Calu3 (cell line): ENCODE measurements at regions not wholly inside any gene's neighbourhood (a gene's known extent, or its start where the extent isn't known, plus 50 kb on each side); places are given as distances from the start of the nearest gene placed in this dataset.
A peak's percentile ranks its signal among the peaks of the same experiment; 100 is the strongest.
"Not testable (repeated sequence)": the region's sequence is repeated elsewhere in the genome, so short reads cannot be mapped to it uniquely, and the experiment has no call there.

Experiments
- BruUV-seq: library from RNA; stranded (reverse); fragments of 400-500 nt; replicated peaks from 2 replicates; lab custom pipeline; 2021; lab: Mats Ljungman, UMichigan
- CTCF ChIA-PET: fragments of 300-600 bp; sonication (Branson Sonifier 250); formaldehyde crosslinking; loops from one replicate; lab custom pipeline; 2022; ENCODE audit warnings: antibody characterized with exemption; lab: Charles Lee
- DNase-seq: peaks from one replicate; pipeline ENCODE4 v3.0.0; 2022
- H3K27ac Mint-ChIP-seq: one replicate; pipeline ENCODE4 v1.8.0; 2022; ENCODE audit warnings: mixed read lengths; ENCODE audit not compliant: unreplicated experiment
- H3K27me3 Mint-ChIP-seq: one replicate; pipeline ENCODE4 v1.8.0; 2022; ENCODE audit warnings: mixed read lengths; ENCODE audit not compliant: unreplicated experiment
- H3K36me3 Mint-ChIP-seq: one replicate; pipeline ENCODE4 v1.8.0; 2022; ENCODE audit warnings: mild to moderate bottlenecking, moderate library complexity, mixed read lengths; ENCODE audit not compliant: insufficient read depth, unreplicated experiment
- H3K4me1 Mint-ChIP-seq: one replicate; pipeline ENCODE4 v1.8.0; 2022; ENCODE audit warnings: mild to moderate bottlenecking, low read depth, mixed read lengths; ENCODE audit not compliant: unreplicated experiment
- H3K4me3 Mint-ChIP-seq: one replicate; pipeline ENCODE4 v1.8.0; 2022; ENCODE audit warnings: mild to moderate bottlenecking, low read depth, moderate library complexity, mixed read lengths; ENCODE audit not compliant: unreplicated experiment
- H3K9me3 Mint-ChIP-seq: one replicate; pipeline ENCODE4 v1.8.0; 2022; ENCODE audit warnings: low read depth, mixed read lengths; ENCODE audit not compliant: unreplicated experiment
- intact Hi-C: fragments of 100-400 bp; cut with micrococcal nuclease; formaldehyde crosslinking; loops from one replicate; pipeline ENCODE4 v1.10.0; 2022; ENCODE audit not compliant: unreplicated experiment
- TF ChIP-seq, protein P1 (sequence below): fragments of 200-600 bp; IDR thresholded peaks from one replicate; pipeline ENCODE4 v1.8.0; 2022; ENCODE audit warnings: antibody characterized with exemption; ENCODE audit not compliant: unreplicated experiment

DNA sequence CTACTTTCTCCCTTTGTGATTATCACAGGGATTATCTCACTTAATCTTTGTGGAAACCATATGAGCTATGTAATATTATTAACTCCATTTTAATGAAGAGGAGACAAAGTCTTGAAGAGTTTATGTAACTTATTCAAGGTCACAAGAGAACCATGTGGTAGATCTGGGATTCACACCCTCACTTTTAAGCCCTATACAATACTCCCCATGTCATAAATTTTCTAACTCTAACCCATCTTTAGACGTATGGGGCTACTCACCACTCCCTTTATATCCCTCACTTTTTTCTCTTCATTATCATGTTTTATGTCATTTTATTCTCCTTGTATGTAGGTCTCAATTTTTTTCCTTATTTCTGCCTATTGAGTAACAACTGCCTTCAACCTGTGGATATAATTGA is 126.4 kb upstream of the AHI1 start:
- BruUV-seq, result no TSS peak
- CTCF ChIA-PET, result no interaction called here
- no peak for DNase-seq
- no peaks in the 10 kb centered on the region for H3K27me3 Mint-ChIP-seq
- no peaks in the 10 kb centered on the region for H3K36me3 Mint-ChIP-seq
- H3K4me3 Mint-ChIP-seq, result no peak overlapping the region
- no peak overlapping the region for H3K27ac Mint-ChIP-seq
- intact Hi-C loops, result no loop called here
- H3K4me1 Mint-ChIP-seq, result peaks cover 14% of the 10 kb centered on the region
- H3K9me3 Mint-ChIP-seq, result no peaks in the 10 kb centered on the region
- TF ChIP-seq, protein P1, sequence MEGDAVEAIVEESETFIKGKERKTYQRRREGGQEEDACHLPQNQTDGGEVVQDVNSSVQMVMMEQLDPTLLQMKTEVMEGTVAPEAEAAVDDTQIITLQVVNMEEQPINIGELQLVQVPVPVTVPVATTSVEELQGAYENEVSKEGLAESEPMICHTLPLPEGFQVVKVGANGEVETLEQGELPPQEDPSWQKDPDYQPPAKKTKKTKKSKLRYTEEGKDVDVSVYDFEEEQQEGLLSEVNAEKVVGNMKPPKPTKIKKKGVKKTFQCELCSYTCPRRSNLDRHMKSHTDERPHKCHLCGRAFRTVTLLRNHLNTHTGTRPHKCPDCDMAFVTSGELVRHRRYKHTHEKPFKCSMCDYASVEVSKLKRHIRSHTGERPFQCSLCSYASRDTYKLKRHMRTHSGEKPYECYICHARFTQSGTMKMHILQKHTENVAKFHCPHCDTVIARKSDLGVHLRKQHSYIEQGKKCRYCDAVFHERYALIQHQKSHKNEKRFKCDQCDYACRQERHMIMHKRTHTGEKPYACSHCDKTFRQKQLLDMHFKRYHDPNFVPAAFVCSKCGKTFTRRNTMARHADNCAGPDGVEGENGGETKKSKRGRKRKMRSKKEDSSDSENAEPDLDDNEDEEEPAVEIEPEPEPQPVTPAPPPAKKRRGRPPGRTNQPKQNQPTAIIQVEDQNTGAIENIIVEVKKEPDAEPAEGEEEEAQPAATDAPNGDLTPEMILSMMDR, result no peak

DNA sequence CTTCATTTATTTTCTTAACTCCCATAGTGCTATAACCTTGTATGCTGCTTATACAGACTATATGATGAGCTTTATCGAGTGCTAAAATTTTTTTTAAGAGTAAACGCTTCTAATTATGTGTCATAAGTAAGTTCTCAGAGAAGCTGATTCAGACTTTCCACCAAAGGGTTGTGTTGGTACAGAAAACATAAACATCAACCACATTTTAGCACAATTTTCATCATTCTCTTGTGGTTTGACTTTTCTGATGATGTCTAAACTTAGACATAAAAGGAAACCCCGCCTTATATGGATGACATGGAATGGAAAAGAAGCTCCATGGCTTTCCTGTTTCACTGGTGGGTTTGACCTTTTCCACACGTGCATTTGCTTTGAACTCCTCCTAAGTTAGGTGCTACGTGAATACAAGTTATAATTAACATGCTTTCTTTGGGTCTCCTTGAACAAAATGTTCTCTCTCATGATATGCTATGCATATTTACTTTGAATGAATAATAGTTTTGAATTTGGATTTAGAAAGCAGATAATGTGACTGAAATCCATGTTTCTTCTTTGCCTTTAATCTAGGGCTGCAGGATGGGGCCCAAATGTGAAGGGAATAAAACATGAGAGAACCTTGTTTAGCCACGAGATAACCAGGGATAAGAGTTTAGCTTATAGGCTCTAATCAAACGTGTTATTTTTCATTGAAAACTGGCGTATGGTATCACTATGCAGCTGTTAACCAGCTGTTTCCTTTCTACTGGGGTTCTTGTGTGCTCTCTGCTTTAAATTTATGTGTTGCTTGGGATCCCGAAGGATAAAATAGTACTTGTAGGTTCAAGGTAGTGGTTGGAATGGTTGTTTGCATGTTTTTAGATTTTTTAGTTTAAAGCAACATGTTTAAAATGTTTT is 127.1 kb upstream of the AHI1 start:
- no TSS peak for BruUV-seq

DNA sequence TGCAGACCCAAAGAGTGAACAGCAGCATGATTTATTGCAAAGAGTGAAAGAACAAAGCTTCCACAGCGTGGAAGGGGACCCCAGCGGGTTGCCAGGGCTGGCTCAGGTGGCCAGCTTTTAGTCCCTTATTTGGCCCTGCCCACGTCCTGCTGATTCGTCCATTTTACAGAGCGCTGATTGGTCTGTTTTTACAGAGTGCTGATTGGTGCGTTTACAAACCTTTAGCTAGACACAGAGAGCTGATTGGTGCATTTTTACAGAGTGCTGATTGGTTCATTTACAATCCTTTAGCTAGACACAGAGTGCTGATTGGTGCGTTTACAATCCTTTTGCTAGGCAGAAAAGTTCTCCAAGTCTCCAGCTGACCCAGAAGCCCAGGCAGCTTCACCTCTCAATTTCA is 128.5 kb upstream of the AHI1 start:
- peaks cover 18% of the 10 kb centered on the region for H3K4me1 Mint-ChIP-seq
- H3K4me3 Mint-ChIP-seq, H3K27ac Mint-ChIP-seq, H3K27me3 Mint-ChIP-seq, CTCF ChIA-PET, H3K9me3 Mint-ChIP-seq, H3K36me3 Mint-ChIP-seq, intact Hi-C loops, DNase-seq, BruUV-seq: not testable (repeated sequence)

More for the DNA sequence above, 127.1 kb upstream of the AHI1 start:
- Mint-ChIP-seq H3K4me3 (no peak overlapping the region), H3K36me3 (no peaks in the 10 kb centered on the region), H3K27ac (no peak overlapping the region), H3K27me3 (no peaks in the 10 kb centered on the region), H3K9me3 (no peaks in the 10 kb centered on the region), H3K4me1 (peaks cover 14% of the 10 kb centered on the region)
- TF ChIP-seq, protein P1, result no peak
- intact Hi-C loops, result no loop called here
- CTCF ChIA-PET, result no interaction called here
- no peak for DNase-seq

DNA sequence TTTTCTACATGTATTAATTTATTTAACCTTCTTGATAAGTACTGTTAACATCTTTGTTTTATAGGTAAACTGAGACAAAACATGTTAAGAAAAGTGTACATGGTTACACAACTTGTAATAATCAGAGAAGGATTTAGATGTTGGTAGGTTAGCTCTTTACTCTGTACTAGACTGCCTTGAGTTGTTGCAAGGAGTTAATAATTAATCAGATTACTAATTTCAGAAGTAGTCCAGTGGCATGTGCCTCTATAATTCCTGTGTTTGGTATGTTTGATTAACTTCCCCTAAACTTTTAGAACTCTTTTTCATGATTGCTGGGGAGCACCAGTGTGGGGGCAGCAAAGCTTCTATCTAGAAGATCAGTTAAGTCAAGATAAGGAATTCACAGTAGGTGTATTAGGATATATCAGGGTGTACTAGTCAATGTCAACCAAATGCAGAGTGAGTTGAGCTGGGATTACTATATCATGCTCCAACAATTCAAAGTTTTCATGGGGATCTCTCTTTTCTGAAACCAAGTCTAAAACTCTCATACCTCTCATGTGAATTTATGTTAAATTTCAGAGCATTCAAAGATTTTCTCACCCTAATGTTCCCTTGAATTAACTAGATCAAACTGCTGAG is 129.7 kb upstream of the AHI1 start:
- no peak overlapping the region for H3K27ac Mint-ChIP-seq
- no TSS peak for BruUV-seq
- intact Hi-C loops, result no loop called here
- CTCF ChIA-PET, result no interaction called here
- peak; percentile 2 for DNase-seq
- no peaks in the 10 kb centered on the region for H3K27me3 Mint-ChIP-seq
- no peaks in the 10 kb centered on the region for H3K36me3 Mint-ChIP-seq
- peaks cover 27% of the 10 kb centered on the region for H3K4me1 Mint-ChIP-seq
- no peaks in the 10 kb centered on the region for H3K9me3 Mint-ChIP-seq
- H3K4me3 Mint-ChIP-seq, result no peak overlapping the region
- TF ChIP-seq, protein P1, result no peak
